Esophagus muscularis mucosa (tissue), 4 donors: ENCODE measurements at regions not wholly inside any gene's neighbourhood (a gene's known extent, or its start where the extent isn't known, plus 50 kb on each side); places are given as distances from the start of the nearest gene placed in this dataset.

Source experiments
- DNase-seq: peaks from one replicate; pipeline ENCODE4 v3.0.0-alpha.2; 2017; ENCODE audit errors: extremely low spot score
- H3K27ac ChIP-seq, 4 donors: fragments of 200-600 bp; sonication (generic); replicated peaks in 1 of 4; 1 replicate in 3 of 4; 2 replicates in 1 of 4; pipeline ENCODE4 v1.5.1; 2016 to 2019; ENCODE audit warnings: mild to moderate bottlenecking in 1 of 4
- H3K27me3 ChIP-seq, 4 donors: fragments of 200-600 bp; sonication (generic); one replicate each; pipeline versions ENCODE4 v1.5.1 to v1.6.0; 2016 to 2019
- H3K36me3 ChIP-seq, 4 donors: fragments of 200-600 bp; sonication (generic); one replicate each; pipeline ENCODE4 v1.5.1; 2016 to 2019
- H3K4me1 ChIP-seq, 4 donors: fragments of 200-600 bp; sonication (generic); one replicate each; pipeline ENCODE4 v1.5.1; 2016 to 2019
- H3K4me3 ChIP-seq, 4 donors: fragments of 200-600 bp; sonication (generic); 1 replicate in 2 of 4; 2 replicates in 2 of 4; pipeline ENCODE4 v1.5.1; 2016 to 2019; ENCODE audit warnings: mild to moderate bottlenecking in 4 of 4, moderate library complexity in 1 of 4
- H3K9me3 ChIP-seq, 4 donors: fragments of 200-600 bp; sonication (generic); 1 replicate in 3 of 4; 2 replicates in 1 of 4; pipeline ENCODE4 v1.5.1; 2016 to 2019
- EP300 ChIP-seq: sonication (generic); formaldehyde crosslinking; IDR thresholded peaks from one replicate; pipeline ENCODE4 v1.6.1; 2017; ENCODE audit warnings: antibody characterized with exemption
- POLR2A ChIP-seq: fragments of 450-650 bp; IDR thresholded peaks from one replicate; pipeline ENCODE4 v1.6.1; 2017; ENCODE audit warnings: antibody characterized with exemption, moderate library complexity, mild to moderate bottlenecking, low read depth
- POLR2AphosphoS5 ChIP-seq, 2 donors: sonication (generic); formaldehyde crosslinking; IDR thresholded peaks; one replicate each; pipeline ENCODE4 v1.6.1; 2017; ENCODE audit warnings: antibody characterized with exemption in 2 of 2
- WGBS: methylation state at CpG from one replicate; pipeline ENCODE4 v1.1.5; 2018; 5-methylcytosine and 5-hydroxymethylcytosine counted together
- intact Hi-C: fragments of 100-400 bp; cut with DNase I; formaldehyde crosslinking; loops from one replicate; pipeline ENCODE4 v1.15.1; 2023
- TF ChIP-seq, protein P1 (sequence below), 3 experiments: fragments of 200-600 bp in 2 of 3; fragments of 450-650 bp in 1 of 3; sonication (generic) in 2 of 3; IDR thresholded peaks; one replicate each; pipeline ENCODE4 v1.5.1; 2017 to 2019; ENCODE audit warnings: antibody characterized with exemption in 3 of 3, mild to moderate bottlenecking in 2 of 3, moderate library complexity in 1 of 3

DNA sequence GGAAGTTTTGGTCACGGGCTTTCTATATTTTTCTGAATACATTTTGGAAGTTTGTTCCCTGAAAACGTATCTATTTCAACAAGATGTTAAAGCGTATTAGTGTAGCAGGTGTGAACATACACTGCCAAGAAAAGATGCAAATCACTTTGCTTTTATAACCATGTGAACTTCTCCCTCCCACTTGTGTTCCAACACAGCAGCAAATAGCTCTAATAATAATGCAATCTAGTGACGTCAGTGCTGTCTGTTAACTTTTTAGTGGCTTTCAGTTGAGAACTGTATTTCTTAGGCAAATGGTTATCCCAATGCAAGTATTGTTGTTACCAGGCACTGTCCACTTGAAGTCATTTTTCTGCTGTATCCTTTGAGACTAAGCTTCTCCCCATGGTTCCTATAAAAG is 188.4 kb upstream of the IGFBP3 start:
- no peak for TF ChIP-seq EP300
- TF ChIP-seq, protein P1, sequence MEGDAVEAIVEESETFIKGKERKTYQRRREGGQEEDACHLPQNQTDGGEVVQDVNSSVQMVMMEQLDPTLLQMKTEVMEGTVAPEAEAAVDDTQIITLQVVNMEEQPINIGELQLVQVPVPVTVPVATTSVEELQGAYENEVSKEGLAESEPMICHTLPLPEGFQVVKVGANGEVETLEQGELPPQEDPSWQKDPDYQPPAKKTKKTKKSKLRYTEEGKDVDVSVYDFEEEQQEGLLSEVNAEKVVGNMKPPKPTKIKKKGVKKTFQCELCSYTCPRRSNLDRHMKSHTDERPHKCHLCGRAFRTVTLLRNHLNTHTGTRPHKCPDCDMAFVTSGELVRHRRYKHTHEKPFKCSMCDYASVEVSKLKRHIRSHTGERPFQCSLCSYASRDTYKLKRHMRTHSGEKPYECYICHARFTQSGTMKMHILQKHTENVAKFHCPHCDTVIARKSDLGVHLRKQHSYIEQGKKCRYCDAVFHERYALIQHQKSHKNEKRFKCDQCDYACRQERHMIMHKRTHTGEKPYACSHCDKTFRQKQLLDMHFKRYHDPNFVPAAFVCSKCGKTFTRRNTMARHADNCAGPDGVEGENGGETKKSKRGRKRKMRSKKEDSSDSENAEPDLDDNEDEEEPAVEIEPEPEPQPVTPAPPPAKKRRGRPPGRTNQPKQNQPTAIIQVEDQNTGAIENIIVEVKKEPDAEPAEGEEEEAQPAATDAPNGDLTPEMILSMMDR (IDR thresholded peaks at IDR 0.05) = no peak
- WGBS = 72% methylated on average over 4 of the region's 4 CpGs
- Histone ChIP-seq H3K9me3 (no peaks in the 10 kb centered on the region), H3K4me1 (no peaks in the 10 kb centered on the region), H3K27ac (no peak overlapping the region), H3K27me3 (no peaks in the 10 kb centered on the region), H3K4me3 (no peak overlapping the region), H3K36me3 (no peaks in the 10 kb centered on the region)
- DNase-seq = no peak
- intact Hi-C loops = no loop called here

DNA sequence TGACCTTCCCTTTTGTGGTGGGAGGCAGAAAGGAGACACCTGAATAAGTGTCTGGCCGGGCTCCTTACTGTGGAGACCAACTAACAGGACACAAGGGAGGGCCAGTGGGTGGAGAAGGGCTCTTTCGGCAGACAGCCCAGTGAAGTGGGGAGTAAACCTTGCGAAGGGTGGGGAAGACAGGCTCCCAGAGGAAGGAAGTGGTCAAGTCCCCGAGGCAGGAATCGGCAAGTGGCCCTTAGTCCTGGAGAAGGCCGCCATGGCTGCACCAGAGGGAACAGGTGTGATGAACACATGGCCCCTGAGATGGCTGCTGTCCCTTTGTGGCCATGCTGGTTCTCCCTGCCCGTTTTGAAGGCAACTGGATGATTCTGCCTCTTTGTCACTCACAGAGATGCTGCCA is 187.2 kb upstream of the IGFBP3 start:
- Histone ChIP-seq H3K9me3 (no peaks in the 10 kb centered on the region), H3K27ac (no peak overlapping the region), H3K4me3 (no peak overlapping the region), H3K27me3 (no peaks in the 10 kb centered on the region), H3K36me3 (no peaks in the 10 kb centered on the region), H3K4me1 (no peaks in the 10 kb centered on the region)
- DNase-seq = no peak
- intact Hi-C loops = no loop called here
- TF ChIP-seq POLR2A (no peak), EP300 (no peak), POLR2AphosphoS5 (IDR thresholded peaks at IDR 0.05) (no peak)
- TF ChIP-seq, protein P1 (IDR thresholded peaks at IDR 0.05) = no peak
- 89% methylated on average over 6 of the region's 7 CpGs for WGBS

DNA sequence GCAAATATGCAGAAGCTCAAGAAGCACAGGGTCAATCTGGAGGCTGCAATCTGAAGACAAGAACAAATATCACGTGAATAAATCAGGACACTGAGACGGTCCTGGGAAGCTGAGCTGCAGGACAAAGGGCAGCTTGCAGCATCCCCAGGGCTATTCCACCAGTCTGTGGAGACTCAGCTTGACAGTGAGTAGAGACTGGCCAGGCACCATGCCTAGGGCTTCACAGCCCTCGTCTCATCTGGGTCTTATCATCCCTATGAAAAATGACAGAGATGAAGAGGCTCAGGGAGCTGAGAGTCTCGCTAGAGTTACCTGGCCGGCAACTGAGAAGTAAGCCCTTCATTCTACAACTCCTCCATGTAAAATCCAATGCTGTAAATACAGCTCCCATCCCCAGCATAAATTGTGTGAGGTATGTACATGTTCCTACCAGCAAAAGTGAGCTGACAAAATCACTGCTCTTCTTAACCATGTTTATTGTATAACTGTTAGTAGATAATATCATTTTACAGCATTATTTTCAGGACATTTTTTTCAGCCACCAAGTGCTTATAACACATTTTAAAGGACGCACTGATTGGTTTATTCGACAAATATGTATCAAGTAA is 186.6 kb upstream of the IGFBP3 start:
- Histone ChIP-seq H3K4me1 (no peaks in the 10 kb centered on the region), H3K36me3 (no peaks in the 10 kb centered on the region), H3K27ac (no peak overlapping the region), H3K4me3 (no peak overlapping the region), H3K27me3 (no peaks in the 10 kb centered on the region), H3K9me3 (no peaks in the 10 kb centered on the region)
- 79% methylated on average over 7 of the region's 7 CpGs for WGBS
- intact Hi-C loops = no loop called here
- TF ChIP-seq POLR2A = no peak
- TF ChIP-seq EP300 = no peak
- no peak for TF ChIP-seq POLR2AphosphoS5 (IDR thresholded peaks at IDR 0.05)
- TF ChIP-seq, protein P1 (IDR thresholded peaks at IDR 0.05) = no peak
- DNase-seq = no peak

DNA sequence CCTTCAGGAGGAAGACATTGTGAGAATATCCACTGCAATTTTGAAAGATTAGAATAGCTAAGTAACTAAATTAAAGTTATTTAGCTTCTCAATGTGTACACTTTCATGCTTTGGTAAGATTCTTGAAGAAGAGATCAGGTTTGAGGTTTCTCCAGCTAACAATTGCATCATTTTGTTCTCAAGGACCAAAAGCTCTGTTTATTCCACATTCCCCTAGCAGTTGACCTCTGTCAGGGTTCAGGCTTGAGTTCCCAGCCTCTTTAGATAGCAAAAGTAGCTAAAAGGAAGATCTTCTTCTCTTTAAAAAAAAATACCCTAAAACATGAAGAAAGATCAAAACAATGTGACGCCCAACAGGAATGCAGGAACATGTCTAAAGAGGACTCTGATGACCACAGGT is 179.4 kb upstream of the IGFBP3 start:
- H3K9me3 ChIP-seq = no peaks in the 10 kb centered on the region
- H3K4me1 ChIP-seq = no peaks in the 10 kb centered on the region
- no peak overlapping the region for H3K4me3 ChIP-seq
- H3K27me3 ChIP-seq = no peaks in the 10 kb centered on the region
- no peak for DNase-seq
- 89% methylated on average over 1 of the region's 1 CpG for WGBS
- TF ChIP-seq EP300 (no peak), POLR2AphosphoS5 (IDR thresholded peaks at IDR 0.05) (no peak), POLR2A (no peak)
- TF ChIP-seq, protein P1 (IDR thresholded peaks at IDR 0.05) = no peak
- intact Hi-C loops = no loop called here
- no peak overlapping the region for H3K27ac ChIP-seq
- H3K36me3 ChIP-seq = no peaks in the 10 kb centered on the region

DNA sequence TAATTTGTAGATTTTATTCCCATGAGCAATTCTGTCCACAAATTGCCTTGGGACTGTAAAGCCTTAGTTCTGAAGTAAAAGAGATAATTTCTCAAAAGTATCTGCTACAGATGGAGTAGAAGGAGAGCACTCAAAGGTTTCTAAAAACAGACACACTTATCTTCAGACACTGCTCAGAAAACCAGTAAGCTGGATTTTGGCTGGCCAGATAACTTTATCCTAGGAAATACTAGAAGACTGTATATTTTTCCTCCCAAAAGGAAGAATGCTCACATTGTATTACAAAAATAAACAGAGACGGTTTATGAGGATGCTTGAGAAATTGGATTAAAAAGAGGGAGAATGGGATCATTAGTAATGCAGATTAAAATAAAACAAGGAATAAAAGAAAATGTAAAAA is 178.0 kb upstream of the IGFBP3 start:
- H3K4me3 ChIP-seq = no peak overlapping the region
- intact Hi-C loops = no loop called here
- H3K27ac ChIP-seq = no peak overlapping the region
- TF ChIP-seq EP300 (no peak), POLR2AphosphoS5 (IDR thresholded peaks at IDR 0.05) (no peak), POLR2A (no peak)
- TF ChIP-seq, protein P1 (IDR thresholded peaks at IDR 0.05) = no peak
- H3K36me3 ChIP-seq = no peaks in the 10 kb centered on the region
- no peak for DNase-seq
- no peaks in the 10 kb centered on the region for H3K4me1 ChIP-seq
- H3K27me3 ChIP-seq = no peaks in the 10 kb centered on the region
- H3K9me3 ChIP-seq = no peaks in the 10 kb centered on the region
- 39% methylated on average over 1 of the region's 1 CpG for WGBS
